Endothelial cell of umbilical vein (primary cell): ENCODE measurements at regions not wholly inside any gene's neighbourhood (a gene's known extent, or its start where the extent isn't known, plus 50 kb on each side); places are given as distances from the start of the nearest gene placed in this dataset.
"Not testable (repeated sequence)": the region's sequence is repeated elsewhere in the genome, so short reads cannot be mapped to it uniquely, and the experiment has no call there.

Source experiments
- EZH2 ChIP-seq: IDR thresholded peaks from 2 replicates; pipeline ENCODE4 v1.6.1; 2012; ENCODE audit warnings: borderline replicate concordance, low read depth, mild to moderate bottlenecking, moderate library complexity, low read length, inconsistent platforms; ENCODE audit not compliant: severe bottlenecking
- FOS ChIP-seq: IDR thresholded peaks from 2 replicates; pipeline ENCODE4 v1.6.1; 2011; ENCODE audit warnings: mild to moderate bottlenecking, low read length, moderate library complexity, borderline replicate concordance; ENCODE audit not compliant: insufficient read depth
- GATA2 ChIP-seq: IDR thresholded peaks from 2 replicates; pipeline ENCODE4 v1.7.0; 2011; ENCODE audit warnings: low read depth, mild to moderate bottlenecking, moderate library complexity, mixed read lengths, low read length; ENCODE audit not compliant: insufficient read length, insufficient read depth
- JUN ChIP-seq: IDR thresholded peaks from 2 replicates; pipeline ENCODE4 v1.6.1; 2011; ENCODE audit warnings: borderline replicate concordance, low read depth; ENCODE audit not compliant: insufficient read length, insufficient read depth
- MYC ChIP-seq: IDR thresholded peaks from one replicate; pipeline ENCODE4 v1.6.1; 2011; ENCODE audit warnings: mild to moderate bottlenecking, low read depth, low read length
- POLR2A ChIP-seq: IDR thresholded peaks from 2 replicates; pipeline ENCODE4 v1.6.1; 2012; ENCODE audit warnings: low read depth, mild to moderate bottlenecking, control low read depth, low read length
- POLR2AphosphoS5 ChIP-seq: IDR thresholded peaks from 2 replicates; pipeline ENCODE4 v1.6.1; 2012; ENCODE audit warnings: low read depth, mild to moderate bottlenecking, control low read depth, low read length, moderate library complexity; ENCODE audit not compliant: insufficient read depth
- TF ChIP-seq, protein P1 (sequence below), 2 donors: IDR thresholded peaks; 1 replicate in 1 of 2; 2 replicates in 1 of 2; pipeline ENCODE4 v1.5.1; 2011; ENCODE audit warnings: low read length in 2 of 2, mild to moderate bottlenecking in 2 of 2, moderate library complexity in 2 of 2, control low read depth in 1 of 2, inconsistent platforms in 1 of 2, low read depth in 1 of 2; ENCODE audit not compliant: insufficient read depth in 1 of 2; ENCODE audit errors: extremely low read depth in 1 of 2
- TF ChIP-seq, protein P2 (sequence below): IDR thresholded peaks from 2 replicates; pipeline ENCODE4 v1.6.1; 2011; ENCODE audit not compliant: insufficient read depth, insufficient read length

DNA sequence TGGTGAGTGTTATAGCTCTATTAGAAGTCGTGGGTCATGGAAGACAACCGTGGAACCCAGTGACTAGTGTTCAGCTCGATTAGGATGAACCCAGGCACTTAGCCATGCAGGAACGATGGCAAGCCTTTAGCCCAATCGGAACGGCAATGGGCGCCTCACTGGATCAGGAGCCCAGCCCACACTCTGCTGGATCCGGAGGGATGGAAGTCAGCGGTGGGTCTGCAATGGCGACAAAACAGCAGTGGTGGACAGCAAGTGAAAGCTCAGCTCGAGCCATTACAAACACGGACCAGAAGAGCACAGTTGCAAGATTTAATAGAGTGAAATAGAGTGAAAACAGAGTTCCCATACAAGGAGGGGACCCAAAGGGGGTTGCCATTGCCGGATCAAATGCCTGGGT is 558.5 kb upstream of the CYLC2 start:
- not testable (repeated sequence) for TF ChIP-seq POLR2AphosphoS5, EZH2, POLR2A, JUN, MYC, GATA2, FOS
- TF ChIP-seq, protein P1, sequence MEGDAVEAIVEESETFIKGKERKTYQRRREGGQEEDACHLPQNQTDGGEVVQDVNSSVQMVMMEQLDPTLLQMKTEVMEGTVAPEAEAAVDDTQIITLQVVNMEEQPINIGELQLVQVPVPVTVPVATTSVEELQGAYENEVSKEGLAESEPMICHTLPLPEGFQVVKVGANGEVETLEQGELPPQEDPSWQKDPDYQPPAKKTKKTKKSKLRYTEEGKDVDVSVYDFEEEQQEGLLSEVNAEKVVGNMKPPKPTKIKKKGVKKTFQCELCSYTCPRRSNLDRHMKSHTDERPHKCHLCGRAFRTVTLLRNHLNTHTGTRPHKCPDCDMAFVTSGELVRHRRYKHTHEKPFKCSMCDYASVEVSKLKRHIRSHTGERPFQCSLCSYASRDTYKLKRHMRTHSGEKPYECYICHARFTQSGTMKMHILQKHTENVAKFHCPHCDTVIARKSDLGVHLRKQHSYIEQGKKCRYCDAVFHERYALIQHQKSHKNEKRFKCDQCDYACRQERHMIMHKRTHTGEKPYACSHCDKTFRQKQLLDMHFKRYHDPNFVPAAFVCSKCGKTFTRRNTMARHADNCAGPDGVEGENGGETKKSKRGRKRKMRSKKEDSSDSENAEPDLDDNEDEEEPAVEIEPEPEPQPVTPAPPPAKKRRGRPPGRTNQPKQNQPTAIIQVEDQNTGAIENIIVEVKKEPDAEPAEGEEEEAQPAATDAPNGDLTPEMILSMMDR (IDR thresholded peaks at IDR 0.05; ENCODE audit: extremely low read depth in 1 of 2, insufficient read depth in 1 of 2, low read depth in 1 of 2, low read length in 2 of 2): not testable (repeated sequence)
- TF ChIP-seq, protein P2, sequence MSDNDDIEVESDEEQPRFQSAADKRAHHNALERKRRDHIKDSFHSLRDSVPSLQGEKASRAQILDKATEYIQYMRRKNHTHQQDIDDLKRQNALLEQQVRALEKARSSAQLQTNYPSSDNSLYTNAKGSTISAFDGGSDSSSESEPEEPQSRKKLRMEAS: not testable (repeated sequence)
